Heart left ventricle (tissue), 16 donors: ENCODE measurements at regions not wholly inside any gene's neighbourhood (a gene's known extent, or its start where the extent isn't known, plus 50 kb on each side); places are given as distances from the start of the nearest gene placed in this dataset.
A peak's percentile ranks its signal among the peaks of the same experiment; 100 is the strongest.

Experiments used
- ATAC-seq, 4 donors: fragments of 200-7000 bp; cut with Tn5 transposase; one replicate each; pipeline ENCODE4 v1.9.1; 2020 to 2022; ENCODE audit warnings: moderate library complexity in 4 of 4, mild to moderate bottlenecking in 3 of 4, moderate number of reproducible peaks in 1 of 4
- DNase-seq, 5 donors: peaks; one replicate each; pipeline ENCODE4 v3.0.0-alpha.2; 2020
- H3K27ac ChIP-seq, 12 donors: fragments of 200-600 bp; sonication (generic) in 4 of 12; one replicate each; pipeline versions ENCODE4 v1.5.0 to v1.8.0; 2016 to 2022; ENCODE audit warnings: mild to moderate bottlenecking in 2 of 12
- H3K27me3 ChIP-seq, 9 donors: fragments of 200-600 bp; sonication (generic) in 2 of 9; one replicate each; pipeline versions ENCODE4 v1.5.1 to v1.8.0; 2016 to 2022; ENCODE audit warnings: mild to moderate bottlenecking in 3 of 9
- H3K36me3 ChIP-seq, 9 donors: fragments of 200-600 bp; sonication (generic) in 2 of 9; one replicate each; pipeline versions ENCODE4 v1.5.0 to v1.8.0; 2018 to 2022; ENCODE audit warnings: mild to moderate bottlenecking in 2 of 9
- H3K4me1 ChIP-seq, 12 donors: fragments of 200-600 bp; sonication (generic) in 4 of 12; one replicate each; pipeline versions ENCODE4 v1.5.0 to v1.8.0; 2016 to 2022; ENCODE audit warnings: mild to moderate bottlenecking in 3 of 12
- H3K4me3 ChIP-seq, 12 donors: fragments of 200-600 bp; sonication (generic) in 4 of 12; one replicate each; pipeline versions ENCODE4 v1.5.0 to v1.8.0; 2017 to 2022; ENCODE audit warnings: mild to moderate bottlenecking in 9 of 12, moderate library complexity in 4 of 12
- H3K9me3 ChIP-seq, 12 donors: fragments of 200-600 bp; sonication (generic) in 4 of 12; one replicate each; pipeline versions ENCODE4 v1.5.0 to v1.8.0; 2016 to 2022; ENCODE audit warnings: mild to moderate bottlenecking in 1 of 12
- CTCF ChIP-seq, 12 donors: fragments of 200-600 bp; sonication (generic) in 4 of 12; IDR thresholded peaks; one replicate each; pipeline versions ENCODE4 v1.5.0 to v1.8.0; 2018 to 2022; ENCODE audit warnings: antibody characterized with exemption in 12 of 12, mild to moderate bottlenecking in 5 of 12
- POLR2A ChIP-seq, 2 donors: fragments of 450-650 bp; IDR thresholded peaks; one replicate each; pipeline ENCODE4 v1.6.1; 2017; ENCODE audit warnings: antibody characterized with exemption in 2 of 2, mild to moderate bottlenecking in 2 of 2, moderate library complexity in 2 of 2
- WGBS, 4 donors: extraction: QIAGEN DNeasy Blood & Tissue Kit in 2 of 4; methylation state at CpG; one replicate each; pipeline versions ENCODE4 v1.1.5 to v1.1.7; 2013 to 2018; 5-methylcytosine and 5-hydroxymethylcytosine counted together
- intact Hi-C, 10 donors: fragments of 100-400 bp; cut with DNase I; formaldehyde crosslinking; loops; one replicate each; pipeline versions ENCODE4 v1.11.1 to v1.14.2; 2022
- donor health status: ischemic (EF 13 %, LVEDD 7.1; RV severe dilation, severe dysfunction).
- donor health status: healthy with polysubstance abuse.
- donor health status: DM: no; HTN: yes; CAD: no.
- donor health status: DM: no; HTN: no; CAD: no.
- donor health status: ischemic (EF 25% LVEDD 6.9; RV normal size, moderate dysfunction).
- donor health status: ischemic (EF 25% LVEDD 5.7; RV mildly dilated, moderate dysfunction).
- donor health status: healthy.
- donor health status: DM: yes; HTN: yes; CAD: no.
- donor health status: ischemic (EF 35%, LVEDD 5.7; RV mildly dilated, moderate dysfunction).
- donor health status: nonischemic (EF 11% LVEDD 7.7; RV severe dilation, severe dysfunction).
- donor health status: DM: yes; HTN: yes; CAD: no.
- donor health status: PGD.
- donor health status: ischemic (EF 29% LVEDD 5.4; RV normal size, mild dysfunction).
- donor health status: nonischemic (EF 23%, LVEDD 6.1; RV moderate dilation, normal function).

GRCh38 chr2:138949517-138949916 lies 169.3 kb upstream of the NXPH2 start:
- intact Hi-C loops: no loop called here

GRCh38 chr2:138948070-138948539 lies 167.9 kb upstream of the NXPH2 start:
- peak in 2 of 5 donors; percentile 21 to 37 for DNase-seq
- Histone ChIP-seq H3K4me3 (no peak overlapping the region), H3K4me1 (peaks cover 0 to 10% (median 0%) of the 10 kb centered on the region in 12 donors), H3K36me3 (no peaks in the 10 kb centered on the region), H3K9me3 (no peaks in the 10 kb centered on the region), H3K27me3 (no peaks in the 10 kb centered on the region), H3K27ac (no peak overlapping the region)
- WGBS, 4 donors: 0 to 25% (median 9%) methylated on average over 1 of the region's 1 CpG
- intact Hi-C loops: no loop called here
- peak in 3 of 4 donors; percentile 66 to 95 (median 76) for ATAC-seq
- TF ChIP-seq CTCF (IDR thresholded peaks at IDR 0.05) (no peak), POLR2A (IDR thresholded peaks at IDR 0.05) (no peak)

More at GRCh38 chr2:138949517-138949916, 169.3 kb upstream of the NXPH2 start:
- no peaks in the 10 kb centered on the region for H3K9me3 ChIP-seq
- H3K4me3 ChIP-seq: no peak overlapping the region
- no peak overlapping the region for H3K27ac ChIP-seq
- no peaks in the 10 kb centered on the region for H3K27me3 ChIP-seq
- DNase-seq: no peak
- H3K4me1 ChIP-seq: peaks cover 0 to 10% (median 0%) of the 10 kb centered on the region in 12 donors
- H3K36me3 ChIP-seq: no peaks in the 10 kb centered on the region
- ATAC-seq: no peak
- WGBS, 4 donors: 63 to 74% (median 66%) methylated on average over 3 of the region's 3 CpGs
- TF ChIP-seq CTCF (IDR thresholded peaks at IDR 0.05): no peak
- no peak for TF ChIP-seq POLR2A (IDR thresholded peaks at IDR 0.05)

- Histone ChIP-seq H3K4me3 (no peak overlapping the region), H3K9me3 (peaks cover 0 to 7% (median 0%) of the 10 kb centered on the region in 12 donors), H3K36me3 (no peaks in the 10 kb centered on the region), H3K4me1 (peaks cover 0 to 10% (median 0%) of the 10 kb centered on the region in 12 donors), H3K27me3 (no peaks in the 10 kb centered on the region), H3K27ac (no peak overlapping the region)
- DNase-seq (no peak), ATAC-seq (no peak)
- 79 to 86% (median 83%) methylated on average over 2 of the region's 2 CpGs for WGBS, 4 donors
- intact Hi-C loops: no loop called here
- TF ChIP-seq POLR2A (IDR thresholded peaks at IDR 0.05) (no peak), CTCF (IDR thresholded peaks at IDR 0.05) (no peak)
Observed at GRCh38 chr2:138943470-138943869, 163.3 kb upstream of the NXPH2 start.

GRCh38 chr2:138942466-138942865 lies 162.3 kb upstream of the NXPH2 start:
- DNase-seq (no peak), ATAC-seq (no peak)
- WGBS, 4 donors: 57 to 80% (median 65%) methylated on average over 5 to 6 of the region's 6 CpGs
- TF ChIP-seq POLR2A (IDR thresholded peaks at IDR 0.05): no peak
- TF ChIP-seq CTCF (IDR thresholded peaks at IDR 0.05): no peak
- intact Hi-C loops: no loop called here
- Histone ChIP-seq H3K9me3 (peaks cover 0 to 14% (median 0%) of the 10 kb centered on the region in 12 donors), H3K27me3 (no peaks in the 10 kb centered on the region), H3K36me3 (no peaks in the 10 kb centered on the region), H3K4me1 (peaks cover 0 to 5% (median 0%) of the 10 kb centered on the region in 12 donors), H3K27ac (no peak overlapping the region), H3K4me3 (no peak overlapping the region)
